IMR-90 (cell line): ENCODE measurements at regions not wholly inside any gene's neighbourhood (a gene's known extent, or its start where the extent isn't known, plus 50 kb on each side); places are given as distances from the start of the nearest gene placed in this dataset.

Experiments used
- BHLHE40 ChIP-seq: fragments of 150-350 bp; IDR thresholded peaks from 2 replicates; pipeline ENCODE4 v1.6.1; 2016; ENCODE audit warnings: mild to moderate bottlenecking, low read depth, low read length
- CHD1 ChIP-seq: IDR thresholded peaks from 2 replicates; pipeline ENCODE4 v1.6.1; 2012; ENCODE audit warnings: low read depth, low read length, improper control_type of control experiment
- CTCF ChIP-seq: conservative IDR thresholded peaks from 2 replicates; pipeline ENCODE4 v1.5.1; 2012; ENCODE audit warnings: mild to moderate bottlenecking, low read depth, low read length, improper control_type of control experiment
- FOS ChIP-seq: fragments of 150-350 bp; IDR thresholded peaks from 2 replicates; pipeline ENCODE4 v1.6.1; 2016; ENCODE audit warnings: low read depth, low read length
- MAFK ChIP-seq: IDR thresholded peaks from 2 replicates; pipeline ENCODE4 v1.6.1; 2012; ENCODE audit warnings: low read depth, low read length, improper control_type of control experiment
- MAZ ChIP-seq: IDR thresholded peaks from 2 replicates; pipeline ENCODE4 v1.6.1; 2012; ENCODE audit warnings: low read depth, mild to moderate bottlenecking, low read length, improper control_type of control experiment, moderate library complexity, borderline replicate concordance
- MXI1 ChIP-seq: IDR thresholded peaks from 2 replicates; pipeline ENCODE4 v1.6.1; 2012; ENCODE audit warnings: low read depth, mild to moderate bottlenecking, low read length, moderate library complexity, borderline replicate concordance
- POLR2A ChIP-seq: IDR thresholded peaks from 2 replicates; pipeline ENCODE4 v1.6.1; 2012; ENCODE audit warnings: mild to moderate bottlenecking, low read depth, low read length
- RAD21 ChIP-seq: IDR thresholded peaks from 2 replicates; pipeline ENCODE4 v1.6.1; 2012; ENCODE audit warnings: low read length, improper control_type of control experiment
- RCOR1 ChIP-seq: IDR thresholded peaks from 2 replicates; pipeline ENCODE4 v1.6.1; 2012; ENCODE audit warnings: mild to moderate bottlenecking, low read length, improper control_type of control experiment; ENCODE audit not compliant: insufficient replicate concordance
- RFX5 ChIP-seq: IDR thresholded peaks from 2 replicates; pipeline ENCODE4 v1.8.0; 2012; ENCODE audit warnings: low read depth, mild to moderate bottlenecking, low read length, moderate library complexity
- USF2 ChIP-seq: fragments of 150-350 bp; IDR thresholded peaks from 2 replicates; pipeline ENCODE4 v1.6.1; 2017; ENCODE audit warnings: mild to moderate bottlenecking, antibody characterized with exemption, low read length, low read depth

- TF ChIP-seq POLR2A (no peak), BHLHE40 (no peak), CTCF (no peak), RAD21 (no peak), RFX5 (no peak), FOS (no peak), MAFK (no peak), CHD1 (no peak), RCOR1 (no peak), MAZ (no peak), MXI1 (no peak), USF2 (no peak)
Measured at GRCh38 chr7:33754933-33755928, 150.1 kb upstream of the BMPER start.
